OCI-LY1 (cell line): ENCODE measurements at regions not wholly inside any gene's neighbourhood (a gene's known extent, or its start where the extent isn't known, plus 50 kb on each side); places are given as distances from the start of the nearest gene placed in this dataset.

Experiments used
- EZH2 ChIP-seq: fragments of 200-600 bp; sonication (generic), shearing (Covaris generic); IDR thresholded peaks from 2 replicates; pipeline ENCODE4 v1.8.0; 2017; ENCODE audit warnings: borderline replicate concordance, mixed run types, mild to moderate bottlenecking, antibody characterized with exemption, low read length, moderate library complexity, mixed read lengths
- TF ChIP-seq, protein P1 (sequence below): fragments of 200-600 bp; sonication (generic), shearing (Covaris generic); IDR thresholded peaks from 2 replicates; pipeline ENCODE4 v1.5.1; 2017; ENCODE audit warnings: mild to moderate bottlenecking, antibody characterized with exemption, low read length, moderate library complexity, mixed read lengths

DNA sequence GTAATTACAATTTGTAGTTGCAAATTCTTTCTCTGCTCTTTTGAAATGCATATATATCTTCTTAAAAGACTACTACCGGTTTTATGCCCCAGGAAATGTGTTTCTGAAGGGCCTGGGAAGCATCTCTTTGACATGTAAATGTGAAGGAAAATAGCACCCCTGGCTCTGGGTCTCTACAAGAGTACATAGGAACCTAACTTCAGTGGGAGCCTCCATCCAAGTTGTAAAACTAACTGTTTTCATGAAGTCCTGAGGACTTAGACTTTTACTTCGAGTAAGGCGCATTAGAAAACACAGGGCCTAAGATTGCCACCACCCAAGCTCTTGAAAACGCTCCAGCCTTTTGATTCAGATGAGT lies 99.4 kb downstream of the CBLN2 start:
- TF ChIP-seq, protein P1, sequence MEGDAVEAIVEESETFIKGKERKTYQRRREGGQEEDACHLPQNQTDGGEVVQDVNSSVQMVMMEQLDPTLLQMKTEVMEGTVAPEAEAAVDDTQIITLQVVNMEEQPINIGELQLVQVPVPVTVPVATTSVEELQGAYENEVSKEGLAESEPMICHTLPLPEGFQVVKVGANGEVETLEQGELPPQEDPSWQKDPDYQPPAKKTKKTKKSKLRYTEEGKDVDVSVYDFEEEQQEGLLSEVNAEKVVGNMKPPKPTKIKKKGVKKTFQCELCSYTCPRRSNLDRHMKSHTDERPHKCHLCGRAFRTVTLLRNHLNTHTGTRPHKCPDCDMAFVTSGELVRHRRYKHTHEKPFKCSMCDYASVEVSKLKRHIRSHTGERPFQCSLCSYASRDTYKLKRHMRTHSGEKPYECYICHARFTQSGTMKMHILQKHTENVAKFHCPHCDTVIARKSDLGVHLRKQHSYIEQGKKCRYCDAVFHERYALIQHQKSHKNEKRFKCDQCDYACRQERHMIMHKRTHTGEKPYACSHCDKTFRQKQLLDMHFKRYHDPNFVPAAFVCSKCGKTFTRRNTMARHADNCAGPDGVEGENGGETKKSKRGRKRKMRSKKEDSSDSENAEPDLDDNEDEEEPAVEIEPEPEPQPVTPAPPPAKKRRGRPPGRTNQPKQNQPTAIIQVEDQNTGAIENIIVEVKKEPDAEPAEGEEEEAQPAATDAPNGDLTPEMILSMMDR, result no peak
- no peak for TF ChIP-seq EZH2
